KOPT-K1 (cell line): ENCODE measurements at regions not wholly inside any gene's neighbourhood (a gene's known extent, or its start where the extent isn't known, plus 50 kb on each side); places are given as distances from the start of the nearest gene placed in this dataset.
A peak's percentile ranks its signal among the peaks of the same experiment; 100 is the strongest.
"Not testable (repeated sequence)": the region's sequence is repeated elsewhere in the genome, so short reads cannot be mapped to it uniquely, and the experiment has no call there.

Experiments
- H3K27ac ChIP-seq: fragments of 200-600 bp; sonication (generic); 2 replicates; pipeline ENCODE4 v1.5.1; 2016; ENCODE audit warnings: antibody characterized with exemption, mild to moderate bottlenecking, low read depth, low read length; ENCODE audit not compliant: poor library complexity, severe bottlenecking
- H3K36me3 ChIP-seq: fragments of 200-600 bp; sonication (generic); 2 replicates; pipeline ENCODE4 v1.5.1; 2017; ENCODE audit warnings: antibody characterized with exemption, mild to moderate bottlenecking, low read length, moderate library complexity; ENCODE audit not compliant: insufficient read depth
- H3K9me3 ChIP-seq: fragments of 200-600 bp; sonication (generic); 2 replicates; pipeline ENCODE4 v1.5.1; 2017; ENCODE audit warnings: antibody characterized with exemption, low read length, mild to moderate bottlenecking; ENCODE audit not compliant: insufficient read depth, poor library complexity, severe bottlenecking

DNA sequence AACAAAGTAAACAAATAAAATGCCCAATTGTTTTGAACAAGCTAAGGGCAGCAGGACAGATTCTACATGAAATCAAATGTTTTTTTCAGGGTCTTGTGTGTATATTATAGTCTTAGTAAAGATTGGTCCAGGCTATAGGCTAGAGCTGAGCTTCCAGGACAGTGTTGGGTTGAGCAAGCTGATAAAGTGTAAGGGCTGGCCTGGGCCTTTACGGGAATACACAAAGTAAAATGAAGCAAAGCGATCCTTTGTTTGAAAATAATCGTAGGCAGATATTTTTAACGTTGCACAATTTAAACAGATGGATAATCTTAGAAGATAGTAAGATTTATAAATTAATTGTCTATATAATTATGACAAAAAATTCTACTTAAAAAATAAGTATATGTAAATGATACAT, 1204.6 kb downstream of the OTOL1 start:
- Histone ChIP-seq H3K27ac (no peak overlapping the region), H3K36me3 (no peaks in the 10 kb centered on the region), H3K9me3 (peaks cover 6% of the 10 kb centered on the region)

DNA sequence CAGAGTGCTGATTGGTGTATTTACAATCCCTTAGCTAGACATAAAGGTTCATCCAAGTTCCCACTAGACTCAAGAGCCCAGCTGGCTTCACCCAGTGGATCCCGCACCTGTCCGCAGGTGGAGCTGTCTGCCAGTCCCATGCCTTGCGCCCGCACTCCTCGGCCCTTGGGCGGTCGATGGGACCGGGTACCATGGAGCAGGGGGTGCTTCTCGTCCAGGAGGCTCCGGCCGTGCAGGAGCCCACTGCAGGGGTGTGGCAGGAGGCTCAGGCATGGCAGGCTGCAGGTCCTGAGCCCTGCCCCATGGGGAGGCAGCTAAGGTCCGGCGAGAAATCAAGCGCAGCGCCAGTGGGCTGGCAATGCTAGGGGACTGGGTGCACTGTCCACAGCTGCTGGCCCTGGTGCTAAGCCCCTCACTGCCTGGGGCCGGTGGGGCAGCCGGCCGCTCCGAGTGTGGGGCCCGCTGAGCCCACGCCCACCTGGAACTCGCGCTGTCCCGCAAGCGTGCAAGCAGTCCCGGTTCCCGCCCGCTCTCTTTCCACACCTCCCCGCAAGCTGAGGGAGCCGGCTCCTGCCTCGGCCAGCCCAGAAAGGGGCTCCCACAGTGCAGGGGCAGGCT, 1206.3 kb downstream of the OTOL1 start:
- Histone ChIP-seq H3K36me3 (no peaks in the 10 kb centered on the region), H3K27ac (no peak overlapping the region), H3K9me3 (peaks cover 6% of the 10 kb centered on the region)

- H3K27ac ChIP-seq = no peak overlapping the region
- no peaks in the 10 kb centered on the region for H3K36me3 ChIP-seq
- H3K9me3 ChIP-seq = peaks cover 6% of the 10 kb centered on the region
These were observed 1207.6 kb downstream of the OTOL1 start for GRCh38 chr3:162704238-162704637.

DNA sequence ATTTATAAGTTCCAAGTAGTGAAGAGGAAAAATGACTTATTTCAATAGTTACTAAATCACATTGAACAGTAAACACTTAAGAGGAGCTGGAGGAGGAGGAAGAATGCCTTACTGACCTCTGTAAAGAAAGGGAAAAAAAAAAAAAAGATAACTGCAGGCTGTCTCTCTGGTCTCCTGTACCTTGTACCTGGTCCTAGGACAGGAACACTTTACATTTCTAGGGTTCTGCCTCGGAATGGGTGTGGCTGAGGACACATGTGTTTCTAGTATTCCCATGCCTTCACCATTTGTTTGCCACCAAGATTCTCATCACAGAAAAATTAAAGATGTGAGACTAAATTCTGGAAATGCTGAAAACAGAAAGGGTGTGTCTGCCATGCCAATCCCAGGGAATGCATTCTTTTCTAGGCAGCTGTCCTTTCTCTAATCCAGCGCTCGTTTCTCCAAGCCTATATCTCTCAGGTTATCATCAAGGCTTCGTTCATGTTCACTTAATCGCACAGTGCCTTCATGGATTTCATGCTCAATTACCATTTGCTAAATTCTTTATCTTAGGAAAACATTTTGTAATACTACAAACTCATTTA, 1208.3 kb downstream of the OTOL1 start:
- peaks cover 6% of the 10 kb centered on the region for H3K9me3 ChIP-seq
- H3K27ac ChIP-seq = no peak overlapping the region
- no peaks in the 10 kb centered on the region for H3K36me3 ChIP-seq

DNA sequence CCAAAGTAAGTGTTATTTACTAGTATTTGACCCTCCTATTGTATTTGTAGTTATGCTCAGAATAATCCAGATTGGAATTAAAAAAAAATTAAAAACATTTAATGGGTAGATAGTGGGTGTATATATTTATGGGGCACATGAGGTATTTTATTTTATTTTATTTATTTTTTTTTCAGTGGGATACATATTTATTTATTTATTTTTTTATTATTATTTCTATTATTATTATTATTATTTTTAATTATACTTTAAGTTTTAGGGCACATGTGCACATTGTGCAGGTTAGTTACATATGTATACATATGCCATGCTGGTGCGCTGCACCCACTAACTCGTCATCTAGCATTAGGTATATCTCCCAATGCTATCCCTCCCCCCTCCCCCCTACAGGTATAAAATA, 1211.8 kb downstream of the OTOL1 start:
- H3K27ac ChIP-seq, H3K9me3 ChIP-seq, H3K36me3 ChIP-seq: not testable (repeated sequence)

DNA sequence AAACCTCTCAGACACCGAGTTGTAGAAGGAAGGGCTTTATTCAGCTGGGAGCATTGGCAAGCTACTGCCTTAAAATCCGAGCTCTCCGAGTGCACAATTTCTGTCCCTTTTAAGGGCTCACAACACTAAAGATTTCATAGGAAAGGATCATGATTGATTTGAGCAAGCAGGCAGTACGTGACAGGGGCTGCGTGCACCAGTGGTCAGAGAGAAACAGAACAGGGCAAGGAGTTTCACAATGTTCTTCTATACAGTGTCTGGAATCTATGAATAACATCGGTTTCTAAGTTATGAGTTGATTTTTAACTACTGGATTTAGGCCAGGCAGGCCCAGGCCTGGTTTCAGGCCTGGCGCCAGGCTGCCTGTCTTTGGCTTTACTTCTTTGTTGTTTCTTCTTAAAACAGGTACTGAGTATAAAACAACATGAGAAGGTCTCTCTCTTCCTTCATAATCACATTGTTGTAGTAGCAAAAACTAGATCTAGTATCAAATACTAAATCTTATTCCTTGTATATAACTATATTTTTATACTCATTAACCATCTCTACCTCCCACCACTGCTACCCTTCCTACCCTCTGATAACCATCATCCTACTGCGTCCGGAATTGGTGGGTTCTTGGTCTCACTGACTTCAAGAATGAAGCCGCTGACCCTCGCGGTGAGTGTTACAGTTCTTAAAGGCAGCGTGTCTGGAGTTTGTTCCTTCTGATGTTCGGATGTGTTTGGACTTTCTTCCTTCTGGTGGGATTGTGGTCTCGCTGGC, 1212.5 kb downstream of the OTOL1 start:
- not testable (repeated sequence) for H3K9me3 ChIP-seq, H3K36me3 ChIP-seq, H3K27ac ChIP-seq

DNA sequence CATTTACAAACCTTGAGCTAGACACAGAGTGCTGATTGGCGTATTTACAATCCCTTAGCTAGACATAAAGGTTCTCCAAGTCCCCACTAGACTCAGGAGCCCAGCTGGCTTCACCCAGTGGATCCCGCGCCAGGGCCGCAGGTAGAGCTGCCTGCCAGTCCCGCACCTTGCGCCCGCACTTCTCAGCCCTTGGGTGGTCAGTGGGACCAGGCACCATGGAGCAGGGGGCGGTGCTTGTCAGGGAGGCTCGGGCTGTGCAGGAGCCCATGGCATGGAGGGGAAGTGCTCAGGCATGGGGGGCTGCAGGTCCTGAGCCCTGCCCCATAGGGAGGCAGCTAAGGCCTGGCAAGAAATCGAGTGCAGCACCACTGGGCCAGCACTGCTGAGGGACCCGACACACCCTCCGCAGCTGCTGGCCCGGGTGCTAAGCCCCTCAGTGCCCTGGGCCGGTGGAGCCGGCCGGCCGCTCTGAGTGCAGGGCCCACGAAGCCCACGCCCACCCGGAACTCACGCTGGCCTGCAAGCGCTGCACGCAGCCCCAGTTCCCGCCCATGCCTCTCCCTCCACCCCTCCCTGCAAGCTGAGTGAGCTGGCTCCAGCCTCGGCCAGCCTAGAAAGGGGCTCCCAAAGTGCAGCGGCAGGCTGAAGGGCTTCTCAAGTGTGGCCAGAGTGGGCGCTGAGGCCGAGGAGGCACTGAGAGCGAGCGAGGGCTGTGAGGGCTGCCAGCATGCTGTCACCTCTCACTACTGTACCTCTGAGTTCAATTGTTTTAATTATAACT, 1213.9 kb downstream of the OTOL1 start:
- Histone ChIP-seq H3K9me3 (no peaks in the 10 kb centered on the region), H3K36me3 (no peaks in the 10 kb centered on the region), H3K27ac (no peak overlapping the region)

DNA sequence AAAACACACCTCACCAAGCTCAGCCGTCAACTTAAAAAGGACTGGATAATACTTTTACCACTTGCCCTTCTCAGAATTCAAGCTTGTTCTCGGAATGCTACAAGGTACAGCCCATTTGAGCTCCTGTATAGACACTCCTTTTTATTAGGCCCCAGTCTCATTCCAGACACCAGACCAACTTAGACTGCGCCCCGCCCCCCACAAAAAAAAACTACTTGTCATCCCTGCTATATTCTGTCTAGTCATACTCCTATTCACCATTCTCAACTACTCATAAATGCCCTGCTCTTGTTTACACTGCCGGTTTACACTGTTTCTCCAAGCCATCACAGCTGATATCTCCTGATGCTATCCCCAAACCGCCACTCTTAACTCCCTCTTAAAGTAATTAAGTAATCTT, 1220.5 kb downstream of the OTOL1 start:
- H3K36me3 ChIP-seq, H3K9me3 ChIP-seq, H3K27ac ChIP-seq: not testable (repeated sequence)

- Histone ChIP-seq H3K27ac (peak overlapping the region; percentile 72), H3K36me3 (no peaks in the 10 kb centered on the region), H3K9me3 (no peaks in the 10 kb centered on the region)
These were observed 1222.1 kb downstream of the OTOL1 start for GRCh38 chr3:162718697-162719096.

GRCh38 chr3:162719684-162720341, 1223.2 kb downstream of the OTOL1 start:
- no peaks in the 10 kb centered on the region for H3K36me3 ChIP-seq
- peak overlapping the region; percentile 72 for H3K27ac ChIP-seq
- no peaks in the 10 kb centered on the region for H3K9me3 ChIP-seq

- Histone ChIP-seq H3K36me3 (no peaks in the 10 kb centered on the region), H3K27ac (peak overlapping the region; percentile 72), H3K9me3 (no peaks in the 10 kb centered on the region)
These were observed 1225.1 kb downstream of the OTOL1 start for GRCh38 chr3:162721736-162722135.

- Histone ChIP-seq H3K9me3 (no peaks in the 10 kb centered on the region), H3K27ac (no peak overlapping the region), H3K36me3 (no peaks in the 10 kb centered on the region)
These were observed 1225.7 kb downstream of the OTOL1 start for GRCh38 chr3:162722337-162722736.

DNA sequence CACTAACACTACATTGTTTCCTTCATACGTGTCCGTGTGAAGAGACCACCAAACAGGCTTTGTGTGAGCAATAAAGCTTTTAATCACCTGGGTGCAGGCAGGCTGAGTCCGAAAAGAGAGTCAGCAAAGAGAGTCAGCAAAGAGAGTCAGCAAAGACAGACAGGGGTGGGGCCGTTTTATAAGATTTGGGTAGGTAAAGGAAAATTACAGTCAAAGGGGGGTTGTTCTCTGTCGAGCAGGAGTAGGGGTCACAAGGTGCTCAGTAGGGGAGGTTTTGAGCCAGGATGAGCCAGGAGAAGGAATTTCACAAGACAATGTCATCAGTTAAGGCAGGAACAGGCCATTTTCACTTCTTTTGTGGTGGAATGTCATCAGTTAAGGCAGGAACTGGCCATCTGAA, 1226.2 kb downstream of the OTOL1 start:
- not testable (repeated sequence) for H3K27ac ChIP-seq, H3K36me3 ChIP-seq, H3K9me3 ChIP-seq

GRCh38 chr3:162729686-162730085, 1233.1 kb downstream of the OTOL1 start:
- Histone ChIP-seq H3K36me3 (no peaks in the 10 kb centered on the region), H3K9me3 (no peaks in the 10 kb centered on the region), H3K27ac (no peak overlapping the region)

DNA sequence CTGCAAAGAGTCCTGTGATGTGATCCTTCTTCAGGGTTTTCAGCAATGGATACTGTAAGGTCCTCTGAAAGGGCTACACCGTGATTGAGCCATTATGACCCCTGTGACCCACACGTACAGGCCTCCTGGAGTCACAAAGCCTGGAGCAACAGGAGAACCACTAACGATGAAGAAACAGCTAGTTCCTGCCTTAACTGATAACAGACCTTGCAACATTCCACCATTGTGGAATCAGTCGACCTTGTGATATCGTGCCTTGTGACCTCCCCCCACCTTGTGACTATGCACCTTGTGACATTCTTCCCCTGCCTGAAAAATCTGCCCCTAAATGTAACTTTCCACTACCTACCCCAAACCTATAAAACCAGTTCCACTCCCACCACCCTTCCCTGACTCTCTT, 1235.4 kb downstream of the OTOL1 start:
- not testable (repeated sequence) for H3K36me3 ChIP-seq, H3K9me3 ChIP-seq, H3K27ac ChIP-seq
